ENCODE measurements at regions not wholly inside any gene's neighbourhood (a gene's known extent, or its start where the extent isn't known, plus 50 kb on each side); places are given as distances from the start of the nearest gene placed in this dataset.

GRCh38 chr15:97144377-97144711 is 813.8 kb downstream of the NR2F2 start:
- TF ChIP-seq CTCF (conservative IDR thresholded peaks at IDR 0.05 in 1 of 2, IDR thresholded peaks at IDR 0.05 in 1 of 2; ENCODE audit: low read depth in 1 of 2, low read length in 2 of 2) (no peak), EZH2 (IDR thresholded peaks at IDR 0.05; ENCODE audit: low read length, missing control alignments) (no peak)

Measured in fibroblast of lung (primary cell).